ENCODE measurements at regions not wholly inside any gene's neighbourhood (a gene's known extent, or its start where the extent isn't known, plus 50 kb on each side); places are given as distances from the start of the nearest gene placed in this dataset.

- Histone ChIP-seq H3K4me1 (ENCODE audit: insufficient read depth) (no peaks in the 10 kb centered on the region), H3K4me2 (no peak overlapping the region), H3K36me3 (ENCODE audit: insufficient read depth) (no peaks in the 10 kb centered on the region), H3K9me2 (ENCODE audit: insufficient read depth) (no peaks in the 10 kb centered on the region), H3K79me2 (replicated peaks; ENCODE audit: insufficient read depth) (no peaks in the 10 kb centered on the region), H3F3A (replicated peaks; ENCODE audit: low read depth) (no peaks in the 10 kb centered on the region), H3K27ac (ENCODE audit: low read depth) (no peak overlapping the region), H3K4me3 (no peak overlapping the region), H4K20me1 (replicated peaks; ENCODE audit: insufficient read depth) (no peaks in the 10 kb centered on the region), H2AFZ (no peak overlapping the region), H3K27me3 (ENCODE audit: insufficient read depth) (no peaks in the 10 kb centered on the region)
- Mint-ChIP-seq H3K27ac (no peak overlapping the region), H3K27me3 (ENCODE audit: insufficient read depth, low read depth, poor library complexity) (peaks cover 2% of the 10 kb centered on the region), H3K36me3 (ENCODE audit: low read depth) (no peaks in the 10 kb centered on the region), H3K9me3 (no peaks in the 10 kb centered on the region), H3K4me3 (no peak overlapping the region), H3K4me1 (peaks cover 3% of the 10 kb centered on the region; the same call in 1 of the 3 replicates)
- TF ChIP-seq EZH2 (IDR thresholded peaks at IDR 0.05; ENCODE audit: low read depth, unreplicated experiment) (no peak), JUNB (IDR thresholded peaks at IDR 0.05; ENCODE audit: unreplicated experiment) (no peak), CTCF (conservative IDR thresholded peaks at IDR 0.05; ENCODE audit: low read depth in 2 of 2) (no peak; a peak in 1 of 4 replicates), ZNF114 (CRISPR knock-in tag; IDR thresholded peaks at IDR 0.05) (no peak), EZH2phosphoT487 (IDR thresholded peaks at IDR 0.05; ENCODE audit: unreplicated experiment) (no peak), NANOG (IDR thresholded peaks at IDR 0.05; ENCODE audit: borderline replicate concordance) (no peak), POLR2AphosphoS5 (IDR thresholded peaks at IDR 0.05; ENCODE audit: low read depth) (no peak), ETS1 (IDR thresholded peaks at IDR 0.05) (no peak), CREB1 (CRISPR knock-in tag; IDR thresholded peaks at IDR 0.05; ENCODE audit: low read depth) (no peak), STAT1 (IDR thresholded peaks at IDR 0.05; ENCODE audit: unreplicated experiment) (no peak), REST (IDR thresholded peaks at IDR 0.05; ENCODE audit: unreplicated experiment) (no peak), ZNF462 (CRISPR knock-in tag; IDR thresholded peaks at IDR 0.05) (no peak), ZNF331 (CRISPR knock-in tag; IDR thresholded peaks at IDR 0.05; ENCODE audit: low read depth) (no peak)
- ATAC-seq, result no peak
- DNase-seq (ENCODE audit: low spot score), result peak; percentile 1
These were observed 356.6 kb downstream of the GUCY2F start for GRCh38 chrX:109125304-109125703.
